NCI-H2171 (cell line): ENCODE measurements at regions not wholly inside any gene's neighbourhood (a gene's known extent, or its start where the extent isn't known, plus 50 kb on each side); places are given as distances from the start of the nearest gene placed in this dataset.

Source experiments
- DNase-seq: peaks from one replicate; lab custom pipeline; 2025; lab: John Stamatoyannopoulos, UW

GRCh38 chr2:136404925-136405324 is 287.0 kb upstream of the CXCR4 start:
- DNase-seq: no peak

GRCh38 chr2:136404176-136404575 is 286.2 kb upstream of the CXCR4 start:
- peak; percentile 21 for DNase-seq

GRCh38 chr2:136402281-136402680 is 284.3 kb upstream of the CXCR4 start:
- no peak for DNase-seq

GRCh38 chr2:136399667-136400289 is 281.8 kb upstream of the CXCR4 start:
- DNase-seq: no peak

- DNase-seq: no peak
Measured at GRCh38 chr2:136395582-136395981, 277.6 kb upstream of the CXCR4 start.

- no peak for DNase-seq
Measured at GRCh38 chr2:136394136-136395060, 276.4 kb upstream of the CXCR4 start.

GRCh38 chr2:136393514-136393913 is 275.6 kb upstream of the CXCR4 start:
- no peak for DNase-seq

GRCh38 chr2:136392897-136393505 is 275.1 kb upstream of the CXCR4 start:
- no peak for DNase-seq

- DNase-seq: no peak
Measured at GRCh38 chr2:136389809-136390208, 271.9 kb upstream of the CXCR4 start.

GRCh38 chr2:136386046-136386445 is 268.1 kb upstream of the CXCR4 start:
- peak; percentile 17 for DNase-seq

- DNase-seq: no peak
Measured at GRCh38 chr2:136384531-136385303, 266.8 kb upstream of the CXCR4 start.

- no peak for DNase-seq
Measured at GRCh38 chr2:136383167-136383566, 265.2 kb upstream of the CXCR4 start.

- DNase-seq: no peak
Measured at GRCh38 chr2:136381722-136382633, 264.0 kb upstream of the CXCR4 start.

- DNase-seq: no peak
Measured at GRCh38 chr2:136381245-136381644, 263.3 kb upstream of the CXCR4 start.

GRCh38 chr2:136378712-136379595 is 261.0 kb upstream of the CXCR4 start:
- DNase-seq: peak; percentile 67

- no peak for DNase-seq
Measured at GRCh38 chr2:136377423-136378382, 259.8 kb upstream of the CXCR4 start.

GRCh38 chr2:136376798-136377211 is 258.9 kb upstream of the CXCR4 start:
- no peak for DNase-seq

GRCh38 chr2:136376211-136376610 is 258.3 kb upstream of the CXCR4 start:
- no peak for DNase-seq
